ENCODE measurements at regions not wholly inside any gene's neighbourhood (a gene's known extent, or its start where the extent isn't known, plus 50 kb on each side); places are given as distances from the start of the nearest gene placed in this dataset.

- TF ChIP-seq CTCF (conservative IDR thresholded peaks at IDR 0.05 in 1 of 2, IDR thresholded peaks at IDR 0.05 in 1 of 2; ENCODE audit: extremely low read depth in 1 of 2, insufficient read depth in 1 of 2, low read depth in 1 of 2, low read length in 2 of 2) (no peak), EZH2 (IDR thresholded peaks at IDR 0.05; ENCODE audit: borderline replicate concordance, low read length) (no peak)
These were observed 1362.4 kb upstream of the ADGRL3 start for GRCh38 chr4:59837751-59838150.

Data from mammary epithelial cell (primary cell).